Cardiac fibroblast (primary cell): ENCODE measurements at regions not wholly inside any gene's neighbourhood (a gene's known extent, or its start where the extent isn't known, plus 50 kb on each side); places are given as distances from the start of the nearest gene placed in this dataset.

Experiments
- DNase-seq, 2 donors: peaks; one replicate each; pipeline versions ENCODE4 v3.0.0 to v3.0.0-alpha.2; 2010; ENCODE audit warnings: low read depth in 2 of 2
- H3K4me3 ChIP-seq, 2 donors: replicated peaks in 1 of 2; 1 replicate in 1 of 2; 2 replicates in 1 of 2; pipeline ENCODE4 v1.5.1; 2011; ENCODE audit warnings: low read depth in 2 of 2, low read length in 2 of 2, mild to moderate bottlenecking in 2 of 2, moderate library complexity in 1 of 2
- TF ChIP-seq, protein P1 (sequence below): IDR thresholded peaks from one replicate; pipeline ENCODE4 v1.5.1; 2011; ENCODE audit warnings: low read depth, mild to moderate bottlenecking, low read length, inconsistent platforms

DNA sequence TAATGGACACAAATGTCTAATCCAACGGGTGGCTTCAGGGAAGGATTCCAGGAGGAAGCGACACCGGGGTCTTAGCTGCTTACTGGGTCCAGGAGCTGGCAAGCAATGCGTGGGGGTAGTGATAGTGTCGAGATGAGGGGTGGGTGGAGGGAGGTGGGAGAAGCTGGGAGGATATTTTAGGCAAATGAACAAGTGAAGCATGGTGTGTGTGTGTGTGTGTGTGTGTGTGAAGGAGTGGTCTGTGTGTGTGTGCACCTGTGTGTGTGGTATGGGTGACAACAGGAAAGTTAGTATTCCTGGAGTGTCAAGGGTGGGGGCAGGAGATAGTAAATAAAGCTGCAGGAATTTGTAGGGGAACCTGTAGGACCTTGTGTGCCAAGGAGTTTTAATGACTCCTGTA lies 126.9 kb upstream of the ZBED5 start:
- no peak overlapping the region for H3K4me3 ChIP-seq
- DNase-seq, result no peak
- TF ChIP-seq, protein P1, sequence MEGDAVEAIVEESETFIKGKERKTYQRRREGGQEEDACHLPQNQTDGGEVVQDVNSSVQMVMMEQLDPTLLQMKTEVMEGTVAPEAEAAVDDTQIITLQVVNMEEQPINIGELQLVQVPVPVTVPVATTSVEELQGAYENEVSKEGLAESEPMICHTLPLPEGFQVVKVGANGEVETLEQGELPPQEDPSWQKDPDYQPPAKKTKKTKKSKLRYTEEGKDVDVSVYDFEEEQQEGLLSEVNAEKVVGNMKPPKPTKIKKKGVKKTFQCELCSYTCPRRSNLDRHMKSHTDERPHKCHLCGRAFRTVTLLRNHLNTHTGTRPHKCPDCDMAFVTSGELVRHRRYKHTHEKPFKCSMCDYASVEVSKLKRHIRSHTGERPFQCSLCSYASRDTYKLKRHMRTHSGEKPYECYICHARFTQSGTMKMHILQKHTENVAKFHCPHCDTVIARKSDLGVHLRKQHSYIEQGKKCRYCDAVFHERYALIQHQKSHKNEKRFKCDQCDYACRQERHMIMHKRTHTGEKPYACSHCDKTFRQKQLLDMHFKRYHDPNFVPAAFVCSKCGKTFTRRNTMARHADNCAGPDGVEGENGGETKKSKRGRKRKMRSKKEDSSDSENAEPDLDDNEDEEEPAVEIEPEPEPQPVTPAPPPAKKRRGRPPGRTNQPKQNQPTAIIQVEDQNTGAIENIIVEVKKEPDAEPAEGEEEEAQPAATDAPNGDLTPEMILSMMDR, result no peak

DNA sequence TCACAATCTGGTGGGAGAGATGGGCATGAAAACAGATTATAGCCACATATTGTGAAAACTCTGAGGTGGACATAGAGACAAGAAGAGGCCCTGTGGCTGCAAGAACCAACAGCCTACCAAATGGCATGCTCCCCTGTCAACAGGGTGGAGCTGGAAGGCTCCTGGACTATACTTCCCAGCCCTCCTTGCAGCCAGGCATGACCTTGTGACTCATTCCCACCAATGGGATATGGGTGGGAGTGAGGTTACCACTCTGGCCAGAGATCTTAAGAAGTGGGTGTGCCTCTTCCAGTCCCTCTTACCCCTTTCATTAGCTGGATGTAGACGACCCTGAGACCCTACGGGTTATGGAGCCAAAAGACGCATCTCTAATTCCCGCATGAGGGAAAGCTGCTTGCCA lies 126.4 kb upstream of the ZBED5 start:
- TF ChIP-seq, protein P1, result no peak
- no peak for DNase-seq
- no peak overlapping the region for H3K4me3 ChIP-seq

DNA sequence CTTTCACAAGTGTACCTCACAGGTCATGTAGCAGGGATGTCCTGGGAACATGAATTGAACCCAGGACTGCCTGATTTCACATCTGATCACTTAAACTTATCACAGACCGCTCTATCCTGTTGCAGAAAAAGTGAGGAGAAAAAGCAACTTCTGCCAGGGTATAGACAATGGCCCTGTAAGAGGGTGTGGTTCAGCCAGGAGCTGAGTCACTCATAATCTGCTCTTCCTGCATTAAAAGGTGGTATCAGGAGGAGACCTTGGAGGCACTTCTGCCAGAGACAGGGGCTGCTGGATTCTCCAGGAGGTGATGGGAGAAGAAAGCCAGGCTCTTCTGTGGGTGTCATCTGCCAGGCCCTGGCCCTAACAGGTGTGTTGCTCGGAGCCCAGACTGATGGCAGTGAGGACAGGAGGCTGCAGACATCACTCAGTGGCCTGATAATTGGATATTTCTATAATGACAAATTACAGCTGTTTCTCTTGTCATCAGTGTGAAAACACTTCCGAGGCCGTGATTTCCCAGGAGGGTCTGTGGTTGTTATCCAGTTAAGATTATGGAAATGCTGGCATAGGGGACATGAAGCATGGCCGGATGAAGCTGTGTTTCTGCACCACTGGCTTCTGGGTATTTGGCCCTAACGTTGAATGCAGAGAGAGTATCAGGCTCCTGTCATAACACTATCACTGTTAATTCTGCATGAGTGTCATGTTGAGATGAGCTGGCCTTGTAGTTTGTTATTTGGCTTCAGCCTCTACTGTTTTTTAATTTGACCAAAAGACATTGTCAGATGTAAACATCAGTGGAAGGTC lies 125.1 kb upstream of the ZBED5 start:
- peak in 1 of 2 donors; percentile 6 for DNase-seq
- TF ChIP-seq, protein P1, result no peak

DNA sequence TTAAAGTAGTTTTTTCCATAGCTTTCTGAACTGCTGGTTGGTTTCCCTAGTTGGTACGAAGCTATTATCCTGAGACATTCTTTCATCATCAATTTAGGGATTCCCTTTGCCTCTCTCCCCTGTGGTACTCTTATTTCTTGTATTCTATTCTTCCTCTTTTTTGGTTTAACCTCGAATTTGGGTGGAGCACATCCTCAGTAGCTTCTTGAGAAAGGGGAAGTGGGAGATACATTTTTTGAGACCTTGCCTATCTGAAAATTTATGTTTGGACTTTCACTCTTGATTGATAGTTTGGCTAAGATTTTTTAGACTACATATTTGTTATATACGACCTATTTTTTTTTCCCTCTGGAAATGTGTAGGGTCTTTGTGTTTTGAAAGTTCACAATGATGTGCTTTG lies 121.7 kb upstream of the ZBED5 start:
- DNase-seq, result no peak
- H3K4me3 ChIP-seq, result no peak overlapping the region
- TF ChIP-seq, protein P1, result no peak

More for the DNA sequence above, 125.1 kb upstream of the ZBED5 start:
- no peak overlapping the region for H3K4me3 ChIP-seq

DNA sequence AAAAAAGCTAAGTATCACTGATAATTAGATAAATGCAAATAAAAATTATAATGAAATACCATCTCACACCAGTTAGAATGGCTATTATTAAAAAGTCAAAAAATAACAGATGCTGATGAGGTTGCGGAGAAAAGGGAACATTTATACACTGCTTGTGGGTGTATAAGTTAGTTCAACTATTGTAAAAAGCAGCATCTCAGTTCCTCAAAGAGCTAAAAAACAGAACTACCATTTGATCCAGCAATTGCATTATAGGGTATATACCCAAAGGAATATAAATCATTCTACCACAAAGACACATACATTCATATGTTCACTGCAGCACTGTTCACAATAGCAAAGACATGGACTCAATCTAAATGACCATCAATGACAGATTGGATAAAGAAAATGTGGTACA lies 120.3 kb upstream of the ZBED5 start:
- no peak for DNase-seq
- TF ChIP-seq, protein P1, result no peak

DNA sequence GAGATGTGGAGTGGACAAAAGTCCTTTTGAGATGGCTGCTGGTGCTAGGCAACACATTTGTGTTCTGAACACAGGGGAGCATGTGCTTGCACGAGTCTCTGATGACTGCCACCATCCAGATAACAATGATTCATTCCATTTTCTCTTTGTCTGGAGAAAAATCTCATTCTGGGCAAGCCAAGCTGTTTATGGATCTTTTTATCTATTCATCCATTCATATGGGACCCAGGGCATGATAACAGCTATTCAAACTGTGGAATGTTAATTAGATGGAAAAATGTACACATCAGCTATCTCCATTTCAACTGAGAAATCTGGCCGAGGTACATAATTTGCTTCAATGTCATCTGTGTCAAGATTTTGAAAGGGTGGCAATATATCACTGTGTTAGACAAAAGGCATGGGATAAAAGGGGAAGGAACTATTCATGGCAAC lies 117.5 kb upstream of the ZBED5 start:
- H3K4me3 ChIP-seq, result no peak overlapping the region
- no peak for DNase-seq
- TF ChIP-seq, protein P1, result no peak

More for the DNA sequence above, 120.3 kb upstream of the ZBED5 start:
- no peak overlapping the region for H3K4me3 ChIP-seq

DNA sequence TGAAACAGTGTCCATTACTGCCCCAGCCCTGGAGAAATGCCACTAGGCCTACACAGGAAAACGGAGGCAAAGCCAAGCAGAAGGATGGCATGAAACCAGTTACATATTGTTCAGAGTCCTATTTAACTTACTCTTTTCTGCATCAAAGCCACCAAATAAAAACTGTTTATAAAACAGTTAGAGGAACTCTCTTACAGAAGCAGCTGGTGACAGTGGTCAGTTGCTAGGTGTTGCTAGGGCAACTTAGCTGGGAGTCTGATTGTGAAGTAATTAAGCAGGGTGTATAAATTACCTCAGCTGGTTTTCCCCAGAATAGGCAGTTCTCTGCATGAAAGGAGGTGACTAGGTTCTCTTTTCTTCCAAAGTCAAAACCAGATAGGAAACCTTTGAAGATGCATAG lies 115.6 kb upstream of the ZBED5 start:
- no peak overlapping the region for H3K4me3 ChIP-seq
- DNase-seq, result no peak
- TF ChIP-seq, protein P1, result no peak
